NCI-H2171 treated with DMSO at 0.1 percent for 48 hours (cell line): ENCODE measurements at regions not wholly inside any gene's neighbourhood (a gene's known extent, or its start where the extent isn't known, plus 50 kb on each side); places are given as distances from the start of the nearest gene placed in this dataset.

Source experiments
- DNase-seq: peaks from one replicate; lab custom pipeline; 2025; lab: John Stamatoyannopoulos, UW

DNA sequence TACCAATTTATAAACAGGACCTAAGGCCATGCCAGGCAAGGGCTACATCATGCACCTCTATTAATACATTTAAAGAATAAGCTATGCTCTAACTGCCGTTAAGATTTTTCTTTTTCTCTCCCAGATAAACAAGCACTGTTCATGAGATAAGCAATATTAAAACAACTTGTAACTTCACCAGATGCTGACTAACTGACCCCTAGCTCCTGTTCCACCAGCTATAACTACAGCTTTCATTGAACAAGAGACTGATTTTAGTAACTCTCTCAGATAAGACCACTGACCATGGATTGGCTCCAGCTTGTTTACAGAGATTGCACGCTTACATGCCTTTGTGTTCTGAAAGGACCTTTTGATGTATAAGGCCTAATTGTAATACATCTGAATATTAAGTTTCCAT lies 540.7 kb upstream of the NECTIN3 start:
- no peak for DNase-seq

DNA sequence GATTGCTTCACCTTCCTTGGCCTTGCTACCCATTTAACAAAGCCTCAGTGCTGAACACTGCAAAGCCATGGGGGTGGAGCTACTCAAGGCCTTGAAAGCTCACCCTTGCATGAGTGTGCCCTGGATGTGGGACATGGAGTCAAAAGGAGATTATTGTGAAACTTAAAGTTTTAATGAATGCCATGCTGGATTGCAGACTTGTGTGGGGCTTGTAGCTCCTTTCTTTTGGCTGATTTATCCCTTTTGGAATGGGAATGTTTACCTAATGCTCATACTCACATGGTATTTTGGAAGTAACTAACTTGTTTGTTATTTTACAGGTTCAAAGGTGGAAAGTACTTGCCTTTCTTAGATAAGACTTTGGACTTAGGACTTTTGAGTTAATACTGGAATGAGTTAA lies 538.5 kb upstream of the NECTIN3 start:
- no peak for DNase-seq

DNA sequence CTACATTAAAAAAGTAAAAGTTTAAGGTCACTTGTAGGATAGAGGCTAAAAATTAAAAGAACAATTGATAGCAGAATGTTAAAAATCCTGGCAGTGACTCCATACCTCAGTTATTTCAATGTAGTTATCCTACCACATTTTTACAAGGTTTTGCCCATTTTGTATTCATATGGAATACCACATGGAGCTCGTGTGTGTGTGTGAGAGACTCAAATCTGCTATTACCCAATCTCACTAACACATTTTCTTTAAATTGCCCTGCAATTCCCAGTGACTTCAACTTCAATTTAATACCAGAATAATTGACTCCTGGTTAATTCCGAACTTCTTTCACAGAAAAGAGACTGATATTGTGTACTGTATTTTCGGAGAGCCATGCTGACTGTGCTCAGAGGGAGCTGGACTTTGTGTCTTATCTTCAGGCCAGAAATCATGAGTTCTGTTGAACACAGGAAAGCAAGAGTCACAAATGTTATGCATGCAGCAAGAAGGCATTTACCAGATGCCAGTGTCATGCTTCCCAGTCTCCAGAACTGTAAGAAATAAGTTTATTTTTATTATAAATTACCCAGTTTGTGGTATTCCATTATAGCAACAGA lies 529.0 kb upstream of the NECTIN3 start:
- no peak for DNase-seq

DNA sequence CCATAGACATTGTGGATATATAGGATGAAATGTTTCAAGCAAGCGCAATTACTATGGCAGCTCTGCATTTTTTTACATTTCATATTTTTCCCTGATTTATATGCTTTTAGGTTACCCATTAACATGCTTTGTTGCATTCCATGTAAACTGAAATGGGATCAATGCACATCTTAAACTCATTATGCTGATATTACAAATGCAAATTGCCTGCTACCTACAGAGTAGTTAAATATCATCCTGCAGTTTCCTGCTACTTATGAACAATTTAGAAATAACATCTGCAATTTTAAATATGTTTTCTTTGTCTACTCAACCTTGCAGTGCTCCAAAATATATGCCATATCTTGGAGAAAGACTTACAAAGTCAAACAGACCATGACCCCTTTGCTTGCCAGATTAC lies 526.9 kb upstream of the NECTIN3 start:
- DNase-seq: no peak

- DNase-seq: no peak
Observed at GRCh38 chr3:110550511-110550910, 521.1 kb upstream of the NECTIN3 start.

- DNase-seq: no peak
Observed at GRCh38 chr3:110562621-110563020, 509.0 kb upstream of the NECTIN3 start.

- no peak for DNase-seq
Observed at GRCh38 chr3:110564674-110565073, 506.9 kb upstream of the NECTIN3 start.

- DNase-seq: no peak
Observed at GRCh38 chr3:110567029-110567428, 504.6 kb upstream of the NECTIN3 start.

GRCh38 chr3:110568246-110568645 lies 503.4 kb upstream of the NECTIN3 start:
- no peak for DNase-seq

DNA sequence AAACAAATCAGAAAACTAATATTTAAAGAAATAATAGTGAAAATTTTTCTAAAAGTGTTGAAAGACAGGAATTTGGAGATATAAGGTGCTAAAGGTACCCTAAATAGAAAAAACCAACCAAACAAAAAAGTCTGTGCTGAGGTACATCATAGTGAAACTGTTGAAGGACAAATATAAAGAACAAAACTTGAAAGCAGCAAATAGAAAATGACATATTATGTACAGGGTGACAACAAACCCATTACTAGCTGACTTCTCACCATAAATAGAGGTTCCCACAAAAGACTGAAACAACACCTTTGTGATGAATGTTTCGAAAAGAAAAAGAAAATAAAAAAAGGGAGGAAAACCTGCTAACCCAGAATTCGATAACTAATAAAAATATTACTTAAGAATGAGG lies 502.5 kb upstream of the NECTIN3 start:
- DNase-seq: no peak

- DNase-seq: no peak
Observed at GRCh38 chr3:110575702-110576101, 495.9 kb upstream of the NECTIN3 start.

DNA sequence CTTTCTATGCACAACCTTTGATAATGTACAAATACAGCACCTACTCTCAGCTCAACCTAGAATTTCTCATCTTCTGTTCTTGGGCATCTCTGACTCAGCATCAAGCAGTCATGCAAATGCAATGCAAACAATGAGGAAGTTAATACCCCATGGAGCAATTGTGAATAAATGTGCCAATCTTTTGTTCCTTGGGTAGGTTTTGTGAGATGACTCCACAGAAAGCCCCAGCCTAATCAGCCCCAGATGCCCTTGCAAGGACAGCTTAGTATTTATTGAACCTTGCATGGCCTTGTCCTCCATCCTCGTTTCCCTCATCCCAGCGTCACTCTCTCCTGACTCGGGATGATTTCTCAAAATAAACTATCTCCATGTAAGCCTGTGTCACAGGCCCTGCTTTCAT lies 494.7 kb upstream of the NECTIN3 start:
- DNase-seq: no peak

- no peak for DNase-seq
Observed at GRCh38 chr3:110577854-110578253, 493.8 kb upstream of the NECTIN3 start.

GRCh38 chr3:110579840-110580550 lies 491.6 kb upstream of the NECTIN3 start:
- no peak for DNase-seq

DNA sequence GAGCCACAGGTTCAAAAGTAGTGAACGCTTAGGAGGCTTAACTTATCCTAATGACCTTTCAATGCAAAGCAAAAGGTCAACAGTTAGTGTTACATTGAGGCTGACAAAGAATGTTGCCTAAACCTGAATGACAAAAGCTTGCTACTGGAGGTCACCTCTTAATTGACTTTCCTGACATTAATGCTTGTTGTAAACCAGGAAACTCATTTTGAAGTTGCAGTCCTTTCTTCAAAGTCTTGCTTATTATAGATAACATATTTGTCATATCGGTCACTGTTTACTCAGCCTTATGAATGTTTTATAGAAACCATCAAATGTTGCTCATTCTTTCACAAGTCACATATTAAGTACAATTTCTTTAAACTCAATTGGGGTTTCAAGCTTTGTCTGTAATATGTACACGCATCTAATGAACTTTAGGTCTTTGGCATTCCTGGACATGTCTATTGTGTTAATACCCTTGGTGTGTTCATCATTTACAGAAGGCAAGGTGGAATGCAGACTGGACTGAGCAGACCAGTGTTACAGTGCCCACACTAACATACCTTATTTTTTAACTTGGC lies 488.2 kb upstream of the NECTIN3 start:
- no peak for DNase-seq

GRCh38 chr3:110588906-110589305 lies 482.7 kb upstream of the NECTIN3 start:
- no peak for DNase-seq

GRCh38 chr3:110589341-110589740 lies 482.3 kb upstream of the NECTIN3 start:
- DNase-seq: no peak

GRCh38 chr3:110593749-110594148 lies 477.9 kb upstream of the NECTIN3 start:
- no peak for DNase-seq

DNA sequence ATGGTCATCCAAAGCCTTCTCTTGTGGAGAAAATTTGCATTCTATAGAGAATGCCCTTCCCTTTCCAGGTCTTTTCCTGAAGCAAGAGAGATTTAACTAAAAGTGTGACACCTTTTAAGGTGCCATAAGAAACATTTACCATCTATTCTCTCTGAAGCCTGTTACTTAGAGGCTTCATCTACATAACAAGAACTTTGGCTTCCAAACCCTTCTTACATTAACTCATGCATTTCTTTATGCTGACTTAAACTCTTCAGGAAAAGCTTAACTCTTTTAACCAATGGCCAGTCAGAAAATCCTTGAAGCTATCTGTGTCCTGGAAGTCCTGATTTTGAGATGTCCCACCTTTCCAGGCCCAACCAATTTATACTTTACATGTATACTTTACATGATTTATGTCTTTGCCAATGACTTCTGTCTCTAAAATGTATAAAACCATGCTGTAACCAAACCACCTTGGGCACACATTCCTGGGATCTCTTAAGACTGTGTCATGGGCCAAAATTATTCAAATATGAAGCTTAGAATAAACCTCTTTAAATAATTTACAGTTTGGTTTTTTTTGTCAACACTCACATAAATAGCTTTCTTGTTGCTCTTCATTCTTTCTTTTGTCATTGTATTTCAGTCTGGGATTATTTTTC lies 472.6 kb upstream of the NECTIN3 start:
- no peak for DNase-seq

DNA sequence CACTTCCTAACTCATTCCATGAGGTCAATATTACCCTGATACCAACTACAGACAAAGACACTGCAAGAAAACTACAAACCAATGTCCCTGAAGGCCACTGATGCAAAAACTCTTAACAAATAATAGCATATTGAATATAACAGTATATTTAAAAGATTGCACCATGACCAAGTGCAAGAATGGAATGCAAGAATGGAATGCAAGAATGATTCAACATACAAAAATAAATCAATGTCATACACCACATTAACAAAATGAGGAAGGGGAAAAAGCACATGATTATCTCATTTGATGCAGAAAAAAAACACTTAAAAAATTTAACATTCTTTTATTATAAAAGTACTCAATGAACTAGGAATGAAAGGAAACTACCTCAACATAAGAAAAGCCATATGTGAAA lies 463.1 kb upstream of the NECTIN3 start:
- DNase-seq: no peak

- DNase-seq: no peak
Observed at GRCh38 chr3:110612045-110612444, 459.6 kb upstream of the NECTIN3 start.

- no peak for DNase-seq
Observed at GRCh38 chr3:110614186-110614585, 457.4 kb upstream of the NECTIN3 start.

DNA sequence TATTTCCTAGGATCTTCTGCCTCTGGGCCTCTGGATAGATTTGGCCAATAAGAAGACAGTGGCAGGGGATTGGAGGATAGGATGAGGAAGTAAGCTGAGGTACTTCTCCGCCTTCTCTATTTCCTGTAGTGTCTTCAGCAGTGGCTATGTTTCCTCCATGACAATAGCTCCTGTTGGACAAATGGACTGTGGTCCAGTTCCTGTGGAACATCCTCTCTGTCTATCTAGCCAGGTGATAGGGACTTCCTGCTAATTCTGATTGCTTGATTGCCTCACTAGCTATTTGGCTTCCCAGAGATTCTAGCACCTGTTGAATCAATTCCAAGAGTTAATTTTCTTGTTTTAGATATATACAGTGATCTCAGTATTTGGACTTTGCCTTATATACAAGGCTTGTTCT lies 456.2 kb upstream of the NECTIN3 start:
- DNase-seq: no peak
